Fibroblast of lung (primary cell): ENCODE measurements at regions not wholly inside any gene's neighbourhood (a gene's known extent, or its start where the extent isn't known, plus 50 kb on each side); places are given as distances from the start of the nearest gene placed in this dataset.

Source experiments
- CTCF ChIP-seq, 2 donors: IDR thresholded peaks in 1 of 2; conservative IDR thresholded peaks in 1 of 2; 1 replicate in 1 of 2; 2 replicates in 1 of 2; pipeline ENCODE4 v1.5.1; 2011 to 2012; ENCODE audit warnings: low read length in 2 of 2, control low read depth in 1 of 2, inconsistent platforms in 1 of 2, low read depth in 1 of 2, mild to moderate bottlenecking in 1 of 2
- EZH2 ChIP-seq: IDR thresholded peaks from 2 replicates; pipeline ENCODE4 v1.5.1; 2012; ENCODE audit warnings: low read length, control low read depth, mild to moderate bottlenecking; ENCODE audit errors: missing control alignments

- TF ChIP-seq CTCF (conservative IDR thresholded peaks at IDR 0.05 in 1 of 2, IDR thresholded peaks at IDR 0.05 in 1 of 2; ENCODE audit: low read depth in 1 of 2, low read length in 2 of 2) (no peak), EZH2 (no peak)
These were observed 196.1 kb upstream of the CAMK1G start for GRCh38 chr1:209387271-209387968.
